ENCODE measurements at regions not wholly inside any gene's neighbourhood (a gene's known extent, or its start where the extent isn't known, plus 50 kb on each side); places are given as distances from the start of the nearest gene placed in this dataset.
A peak's percentile ranks its signal among the peaks of the same experiment; 100 is the strongest.
"Not testable (repeated sequence)": the region's sequence is repeated elsewhere in the genome, so short reads cannot be mapped to it uniquely, and the experiment has no call there.

DNA sequence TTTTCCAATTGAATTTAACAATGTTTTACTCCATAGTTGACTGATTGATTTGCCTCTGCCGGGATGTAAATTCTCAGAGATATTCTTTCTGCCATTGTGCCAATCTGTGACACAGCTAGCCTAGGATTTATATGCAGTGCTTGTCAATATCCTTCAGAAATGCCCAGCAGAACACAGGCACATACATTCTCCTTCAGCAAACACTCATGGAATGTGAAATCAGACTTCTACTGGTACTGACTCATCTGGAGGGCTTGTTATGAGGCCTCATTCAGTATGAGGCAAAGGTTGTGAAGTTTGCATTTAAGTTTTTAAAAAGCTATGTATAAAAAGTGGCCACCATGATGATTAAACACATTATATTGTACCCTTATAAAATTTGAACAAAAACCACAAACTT, 158.4 kb downstream of the POTEC start:
- not testable (repeated sequence) for H3K4me3 Mint-ChIP-seq; H3K4me1 Mint-ChIP-seq; DNase-seq (ENCODE audit: low spot score in 2 of 2); ATAC-seq; H3K27ac Mint-ChIP-seq; H3K9me3 Mint-ChIP-seq; H3K36me3 Mint-ChIP-seq

DNA sequence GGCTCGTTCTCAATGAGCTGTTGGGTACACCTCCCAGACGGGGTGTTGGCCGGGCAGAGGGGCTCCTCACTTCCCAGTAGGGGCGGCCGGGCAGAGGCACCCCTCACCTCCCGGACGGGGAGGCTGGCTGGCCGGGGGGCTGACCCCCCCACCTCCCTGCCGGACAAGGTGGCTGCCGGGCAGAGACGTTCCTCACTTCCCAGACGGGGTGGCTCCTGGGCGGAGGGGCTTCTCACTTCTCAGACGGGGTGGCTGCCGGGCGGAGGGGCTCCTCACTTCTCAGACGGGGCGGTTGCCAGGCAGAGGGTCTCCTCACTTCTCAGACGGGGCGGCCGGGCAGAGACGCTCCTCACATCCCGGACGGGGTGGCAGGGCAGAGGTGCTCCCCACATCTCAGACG, 160.7 kb downstream of the POTEC start:
- not testable (repeated sequence) for DNase-seq (ENCODE audit: low spot score in 2 of 2); H3K9me3 Mint-ChIP-seq; H3K36me3 Mint-ChIP-seq; H3K27ac Mint-ChIP-seq; H3K4me1 Mint-ChIP-seq; ATAC-seq; H3K4me3 Mint-ChIP-seq

DNA sequence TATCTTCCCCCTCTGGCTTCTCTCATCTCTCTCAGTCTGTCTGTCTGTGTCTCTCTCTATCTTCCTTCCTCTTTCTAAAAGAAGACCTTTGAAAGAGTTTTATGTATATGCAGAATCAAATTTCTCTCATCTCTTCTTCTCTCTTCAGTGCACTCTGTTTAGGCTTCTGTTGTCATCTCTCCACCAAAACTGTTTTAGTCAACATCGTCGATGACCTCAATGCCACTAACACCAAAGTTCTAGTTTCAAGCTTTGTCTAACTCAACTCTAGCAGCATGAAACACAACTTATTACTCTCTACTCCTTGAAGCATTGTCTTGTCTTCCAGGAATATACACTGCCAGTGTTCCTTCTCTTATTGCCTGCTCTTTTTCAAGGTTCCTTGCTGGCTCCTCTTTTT, 163.9 kb downstream of the POTEC start:
- not testable (repeated sequence) for H3K9me3 Mint-ChIP-seq; H3K36me3 Mint-ChIP-seq; H3K4me1 Mint-ChIP-seq; DNase-seq (ENCODE audit: low spot score in 2 of 2); H3K27ac Mint-ChIP-seq; H3K4me3 Mint-ChIP-seq
- peak; percentile 79 for ATAC-seq

DNA sequence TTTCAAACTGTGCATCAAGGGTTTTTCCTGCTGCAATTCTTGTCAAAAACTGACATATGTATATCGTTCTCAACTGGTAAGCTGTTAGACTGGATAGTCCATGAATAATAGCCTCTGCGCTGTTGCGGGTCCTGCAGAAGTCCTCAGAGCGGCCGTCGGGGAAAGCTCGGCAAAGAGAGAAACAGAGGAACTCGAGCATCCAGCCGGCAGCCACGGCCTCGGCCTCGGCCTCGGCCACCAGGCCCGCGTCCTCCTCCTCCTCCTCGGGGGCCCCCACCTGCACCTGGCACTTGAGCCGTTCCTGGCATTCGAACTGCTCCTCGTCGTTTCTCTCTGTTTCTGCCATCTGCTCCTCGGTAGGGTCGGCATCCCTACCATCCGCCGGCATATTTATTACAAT, 165.0 kb downstream of the POTEC start:
- H3K9me3 Mint-ChIP-seq; H3K27ac Mint-ChIP-seq; H3K36me3 Mint-ChIP-seq; H3K4me3 Mint-ChIP-seq; H3K4me1 Mint-ChIP-seq; ATAC-seq; DNase-seq (ENCODE audit: low spot score in 2 of 2): not testable (repeated sequence)

DNA sequence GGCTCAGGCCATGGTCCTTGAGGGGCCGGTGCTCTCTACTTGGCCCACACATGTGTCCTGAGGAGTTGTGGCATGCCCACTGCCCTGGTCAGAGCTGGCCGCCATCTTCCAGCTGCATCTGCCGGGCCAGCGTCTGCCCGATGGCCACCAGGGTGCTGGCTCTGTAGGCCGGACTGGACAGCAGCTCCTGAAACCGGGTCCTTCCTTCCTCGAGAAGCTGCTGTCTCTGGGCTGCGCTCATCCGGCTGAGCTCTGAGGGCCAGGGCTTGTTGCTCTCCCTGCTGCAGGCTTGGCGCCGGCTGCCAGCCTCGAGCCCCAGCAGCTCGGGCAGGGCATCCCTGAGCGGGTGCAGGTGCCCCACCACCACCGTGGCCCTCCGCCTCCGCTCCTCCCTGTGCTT, 182.1 kb downstream of the POTEC start:
- ATAC-seq; H3K4me1 Mint-ChIP-seq; H3K27ac Mint-ChIP-seq; H3K4me3 Mint-ChIP-seq; DNase-seq (ENCODE audit: low spot score in 2 of 2); H3K36me3 Mint-ChIP-seq; H3K9me3 Mint-ChIP-seq: not testable (repeated sequence)

- not testable (repeated sequence) for H3K4me3 Mint-ChIP-seq; H3K4me1 Mint-ChIP-seq; H3K27ac Mint-ChIP-seq; ATAC-seq; H3K36me3 Mint-ChIP-seq; DNase-seq (ENCODE audit: low spot score in 2 of 2); H3K9me3 Mint-ChIP-seq
These were observed 185.7 kb downstream of the POTEC start for GRCh38 chr18:14357553-14358297.

DNA sequence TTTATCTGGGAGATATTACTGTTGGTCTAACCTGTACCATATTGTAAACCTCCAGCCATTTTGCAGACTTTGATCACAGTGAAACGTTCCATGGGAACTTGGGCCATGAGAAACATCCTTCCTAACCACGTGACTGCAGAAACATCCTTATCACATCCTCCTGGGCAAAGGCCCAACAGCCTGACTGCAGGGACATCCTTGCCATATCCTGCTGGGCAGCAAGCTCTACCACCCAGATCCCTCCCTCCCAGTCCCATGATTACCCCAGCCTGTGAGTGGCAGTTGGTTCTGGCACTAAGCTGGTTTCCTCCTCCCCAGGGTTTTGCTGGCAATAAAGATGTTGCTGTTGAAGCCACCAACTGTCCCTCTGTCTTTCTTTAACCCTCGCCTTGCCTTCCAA, 201.2 kb downstream of the POTEC start:
- ATAC-seq, result not testable (repeated sequence)

DNA sequence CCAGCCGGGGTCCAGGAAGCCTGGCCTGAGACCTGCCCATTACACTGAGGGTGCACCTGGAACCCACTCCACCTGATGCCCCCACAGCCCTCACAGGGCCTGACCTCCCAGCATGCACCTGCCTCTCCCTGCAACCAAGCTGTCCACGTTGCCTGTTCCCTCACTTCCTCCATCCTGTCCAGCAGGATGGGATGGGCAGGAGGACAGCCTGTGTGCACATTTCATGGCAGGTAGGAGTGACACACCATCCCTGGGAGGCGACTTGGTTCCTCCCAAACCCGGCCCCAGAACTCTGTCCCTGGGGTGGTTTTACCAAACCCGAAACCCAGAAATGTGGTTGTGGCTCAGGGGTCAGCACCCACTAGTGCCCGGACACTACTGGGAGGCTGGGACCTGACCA, 203.8 kb upstream of the ZNF519 start:
- not testable (repeated sequence) for H3K27ac Mint-ChIP-seq; ATAC-seq; H3K9me3 Mint-ChIP-seq; H3K4me3 Mint-ChIP-seq; H3K36me3 Mint-ChIP-seq; DNase-seq (ENCODE audit: low spot score in 2 of 2)
- peaks cover 22% of the 10 kb centered on the region for H3K4me1 Mint-ChIP-seq

More for the DNA sequence above, 201.2 kb downstream of the POTEC start:
- not testable (repeated sequence) for DNase-seq (ENCODE audit: low spot score in 2 of 2); H3K9me3 Mint-ChIP-seq; H3K4me3 Mint-ChIP-seq; H3K27ac Mint-ChIP-seq; H3K36me3 Mint-ChIP-seq; H3K4me1 Mint-ChIP-seq

DNA sequence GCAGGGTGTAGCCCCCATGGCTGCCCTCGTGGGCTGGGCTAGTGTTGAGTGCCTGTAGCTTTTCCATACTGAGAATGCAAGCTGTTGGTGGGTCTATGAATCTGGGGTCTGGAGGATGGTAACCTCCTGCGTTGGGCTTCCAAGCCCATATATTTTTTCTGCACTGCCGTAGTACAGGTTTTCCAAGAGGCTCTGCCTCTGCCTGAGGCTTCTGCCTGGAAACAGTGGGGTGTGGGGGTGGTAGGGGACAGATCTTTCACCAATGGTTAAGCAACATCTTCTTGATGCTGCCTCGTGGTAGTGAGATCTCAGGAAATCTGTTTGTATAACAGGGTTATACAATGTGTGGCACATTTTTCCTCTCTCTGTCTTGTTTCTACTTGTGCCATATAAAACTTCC, 189.0 kb upstream of the ZNF519 start:
- not testable (repeated sequence) for H3K4me3 Mint-ChIP-seq; ATAC-seq; H3K36me3 Mint-ChIP-seq; DNase-seq (ENCODE audit: low spot score in 2 of 2); H3K4me1 Mint-ChIP-seq; H3K27ac Mint-ChIP-seq; H3K9me3 Mint-ChIP-seq

DNA sequence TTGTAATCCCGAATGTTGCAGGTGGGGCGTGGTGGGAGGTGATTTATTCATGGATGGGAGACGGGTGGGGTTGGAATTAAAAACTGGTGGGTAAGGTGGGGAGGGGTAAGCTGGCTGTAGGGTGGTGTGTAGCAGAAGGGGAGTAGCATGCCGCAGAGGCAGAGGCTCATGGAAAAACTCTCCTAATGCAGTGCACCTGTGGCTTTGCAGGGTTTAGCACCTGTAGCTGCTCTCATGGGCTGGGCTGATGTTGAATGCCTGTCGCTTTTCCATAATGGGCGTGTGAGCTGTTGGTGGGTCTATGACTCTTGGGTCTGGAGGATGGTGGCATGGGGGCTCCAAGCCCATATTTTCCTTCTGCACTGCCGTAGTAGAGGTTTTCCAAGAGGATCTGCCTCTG, 169.0 kb upstream of the ZNF519 start:
- not testable (repeated sequence) for H3K36me3 Mint-ChIP-seq; H3K4me3 Mint-ChIP-seq; H3K4me1 Mint-ChIP-seq; H3K27ac Mint-ChIP-seq; H3K9me3 Mint-ChIP-seq; ATAC-seq; DNase-seq (ENCODE audit: low spot score in 2 of 2)

DNA sequence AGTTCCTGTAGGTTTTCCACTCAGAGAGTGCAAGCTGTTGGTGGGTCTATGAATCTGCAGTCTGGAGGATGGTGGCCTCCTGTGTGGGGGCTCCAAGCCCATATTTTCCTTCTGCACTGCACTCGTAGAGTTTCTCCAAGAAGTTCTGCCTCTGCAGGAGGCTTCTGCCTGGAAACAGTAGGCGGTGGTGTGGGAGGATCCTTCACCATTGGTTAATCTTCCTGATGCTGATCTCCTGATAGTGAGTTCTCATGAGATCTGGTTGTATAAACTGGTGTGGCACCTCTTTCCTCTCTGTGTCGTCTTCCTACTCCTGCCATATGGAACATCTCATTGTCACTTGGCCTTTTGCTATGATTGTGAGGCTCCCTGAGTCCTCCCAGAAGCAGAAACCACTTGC, 162.8 kb upstream of the ZNF519 start:
- not testable (repeated sequence) for H3K36me3 Mint-ChIP-seq; H3K27ac Mint-ChIP-seq; H3K4me3 Mint-ChIP-seq; ATAC-seq; H3K9me3 Mint-ChIP-seq; H3K4me1 Mint-ChIP-seq; DNase-seq (ENCODE audit: low spot score in 2 of 2)

DNA sequence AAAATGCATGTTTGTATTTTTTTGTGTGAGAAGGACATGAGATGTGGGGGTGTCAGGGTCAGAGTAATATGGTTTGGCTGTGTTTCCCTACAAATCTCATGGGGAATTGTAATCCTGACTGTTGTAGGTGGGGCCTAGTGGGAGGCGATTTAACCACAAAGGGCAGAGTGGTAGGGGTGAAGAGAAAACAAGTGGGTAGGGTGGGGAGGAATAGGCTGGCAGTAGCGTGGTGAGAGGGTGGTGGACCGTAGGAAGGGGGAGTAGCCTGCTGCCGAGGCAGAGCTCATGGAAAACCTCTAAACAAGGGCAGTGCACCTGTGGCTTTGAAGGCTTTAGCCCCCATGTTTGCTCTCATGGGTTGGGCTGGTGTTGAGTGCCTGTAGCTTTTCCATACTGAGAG, 152.8 kb upstream of the ZNF519 start:
- H3K4me3 Mint-ChIP-seq, result no peak overlapping the region
- DNase-seq (ENCODE audit: low spot score in 2 of 2), result no peak
- no peak overlapping the region for H3K27ac Mint-ChIP-seq
- H3K9me3 Mint-ChIP-seq, result no peaks in the 10 kb centered on the region
- ATAC-seq, result no peak
- no peaks in the 10 kb centered on the region for H3K36me3 Mint-ChIP-seq
- H3K4me1 Mint-ChIP-seq, result no peaks in the 10 kb centered on the region

DNA sequence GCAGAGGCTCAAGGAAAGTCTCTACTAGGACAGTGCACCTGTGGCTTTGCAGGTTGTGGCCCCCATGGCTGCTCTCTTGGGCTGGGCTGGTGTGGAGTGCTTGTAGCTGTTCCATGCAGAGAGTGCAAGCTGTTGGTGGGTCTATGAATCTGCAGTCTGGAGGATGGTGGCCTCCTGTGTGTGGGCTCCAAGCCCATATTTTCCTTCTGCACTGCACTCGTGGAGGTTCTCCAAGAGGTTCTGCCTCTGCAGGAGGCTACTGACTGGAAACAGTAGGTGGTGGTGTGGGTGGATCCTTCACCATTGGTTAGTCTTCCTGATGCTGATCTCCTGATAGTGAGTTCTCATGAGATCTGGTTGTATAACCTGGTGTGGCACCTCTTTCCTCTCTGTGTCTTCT, 143.2 kb upstream of the ZNF519 start:
- not testable (repeated sequence) for ATAC-seq; H3K4me3 Mint-ChIP-seq; DNase-seq (ENCODE audit: low spot score in 2 of 2); H3K36me3 Mint-ChIP-seq; H3K4me1 Mint-ChIP-seq; H3K27ac Mint-ChIP-seq; H3K9me3 Mint-ChIP-seq

DNA sequence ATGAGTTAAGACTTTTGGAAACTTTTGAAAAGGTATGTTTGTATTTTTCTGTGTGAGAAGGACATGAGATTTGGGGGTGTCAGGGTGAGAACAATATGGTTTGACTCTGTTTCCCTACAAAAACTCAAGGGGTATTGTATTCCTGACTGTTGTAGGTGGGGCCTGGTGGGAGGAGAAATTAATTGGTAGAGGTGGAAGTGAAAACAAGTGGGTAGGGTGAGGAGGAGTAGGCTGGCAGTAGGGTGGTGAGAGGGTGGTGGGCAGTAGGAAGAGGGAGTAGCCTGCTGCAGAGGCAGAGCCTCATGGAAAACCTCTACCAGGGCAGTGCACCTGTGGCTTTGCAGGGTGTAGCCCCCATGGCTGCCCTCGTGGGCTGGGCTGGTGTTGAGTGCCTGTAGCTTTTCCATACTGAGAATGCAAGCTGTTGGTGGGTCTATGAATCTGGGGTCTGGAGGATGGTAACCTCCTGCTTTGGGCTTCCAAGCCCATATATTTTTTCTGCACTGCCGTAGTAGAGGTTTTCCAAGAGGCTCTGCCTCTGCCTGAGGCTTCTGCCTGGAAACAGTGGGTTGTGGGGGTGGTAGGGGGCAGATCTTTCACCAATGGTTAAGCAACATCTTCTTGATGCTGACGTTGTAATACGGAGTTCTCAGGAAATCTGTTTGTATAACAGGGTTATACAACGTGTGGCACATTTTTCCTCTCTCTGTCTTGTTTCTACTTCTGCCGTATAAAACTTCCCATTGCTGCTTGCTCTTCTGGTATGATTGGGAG, 133.6 kb upstream of the ZNF519 start:
- not testable (repeated sequence) for H3K9me3 Mint-ChIP-seq; DNase-seq (ENCODE audit: low spot score in 2 of 2); H3K27ac Mint-ChIP-seq; ATAC-seq; H3K36me3 Mint-ChIP-seq; H3K4me3 Mint-ChIP-seq
- peaks cover 10% of the 10 kb centered on the region for H3K4me1 Mint-ChIP-seq

DNA sequence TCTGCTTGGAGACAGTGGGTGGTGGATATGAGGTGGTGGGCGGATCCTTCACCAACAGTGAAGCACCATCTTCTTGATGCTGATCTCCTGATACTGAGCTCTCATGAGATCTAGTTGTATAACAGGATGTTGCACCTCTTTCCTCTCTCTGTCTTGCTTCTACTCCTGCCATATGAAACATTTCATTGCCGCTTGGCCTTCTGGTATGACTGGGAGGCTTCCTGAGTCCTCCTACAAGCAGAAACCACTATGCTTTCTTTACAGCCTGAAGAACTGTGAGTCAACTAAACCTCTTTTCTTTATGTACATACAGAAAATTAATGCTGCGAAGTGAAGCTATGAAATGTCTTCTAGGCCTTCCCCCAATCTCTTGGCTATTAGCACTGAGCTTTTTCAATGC, 130.6 kb upstream of the ZNF519 start:
- H3K4me3 Mint-ChIP-seq; H3K36me3 Mint-ChIP-seq; H3K9me3 Mint-ChIP-seq; ATAC-seq; DNase-seq (ENCODE audit: low spot score in 2 of 2): not testable (repeated sequence)
- Mint-ChIP-seq H3K27ac (peak overlapping the region; percentile 54), H3K4me1 (peaks cover 16% of the 10 kb centered on the region)

DNA sequence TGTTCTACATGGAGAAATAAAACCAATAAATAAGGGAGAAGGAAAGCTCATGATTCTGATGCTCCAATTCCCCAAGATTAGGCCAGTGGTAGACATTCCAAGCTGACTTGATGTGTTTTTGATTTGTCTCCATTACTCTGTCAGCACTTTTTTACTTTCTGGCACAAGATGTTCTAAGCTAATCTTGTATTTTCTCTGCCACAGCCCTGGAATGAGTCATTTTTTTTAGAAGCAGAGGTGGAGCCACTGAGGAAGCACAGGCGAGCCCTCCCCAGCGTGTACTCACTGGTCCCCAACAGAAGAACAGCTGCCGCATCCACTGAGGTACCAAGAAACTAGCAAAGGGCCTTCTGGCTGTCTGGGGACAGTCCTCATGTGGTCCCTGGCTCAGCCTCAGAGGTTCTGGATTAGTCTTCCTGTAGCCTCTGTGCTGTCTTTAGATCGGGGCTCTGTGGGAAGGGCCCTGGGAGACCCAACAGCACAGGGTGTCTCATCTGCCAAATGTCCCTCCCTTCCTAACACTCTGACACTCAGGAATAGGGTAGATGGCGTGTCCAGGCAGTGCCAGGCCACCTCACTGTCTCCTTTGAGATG, 117.9 kb upstream of the ZNF519 start:
- ATAC-seq; H3K9me3 Mint-ChIP-seq; H3K4me3 Mint-ChIP-seq; H3K4me1 Mint-ChIP-seq; H3K27ac Mint-ChIP-seq; DNase-seq (ENCODE audit: low spot score in 2 of 2): not testable (repeated sequence)
- peaks cover 11% of the 10 kb centered on the region for H3K36me3 Mint-ChIP-seq

All from stimulated activated effector memory CD8-positive, alpha-beta T cell treated with anti-CD3 and anti-CD28 coated beads, Interleukin-12 subunit alpha, Interleukin-12 subunit beta, amount 100 ng/mL, for 72 hours (primary cell).